ENCODE measurements at regions not wholly inside any gene's neighbourhood (a gene's known extent, or its start where the extent isn't known, plus 50 kb on each side); places are given as distances from the start of the nearest gene placed in this dataset.
"Not testable (repeated sequence)": the region's sequence is repeated elsewhere in the genome, so short reads cannot be mapped to it uniquely, and the experiment has no call there.

- TF ChIP-seq POLR2AphosphoS5 (IDR thresholded peaks at IDR 0.05; ENCODE audit: borderline replicate concordance, low read depth, low read length); EZH2 (IDR thresholded peaks at IDR 0.05); FOXP2 (optimal IDR thresholded peaks at IDR 0.05; ENCODE audit: control extremely low read depth, extremely low read length, insufficient read depth): not testable (repeated sequence)
These were observed 72.8 kb upstream of the SSBP2 start for GRCh38 chr5:81823736-81824135.
